Tibial nerve (tissue), 3 donors: ENCODE measurements at regions not wholly inside any gene's neighbourhood (a gene's known extent, or its start where the extent isn't known, plus 50 kb on each side); places are given as distances from the start of the nearest gene placed in this dataset.

ENCODE experiments used
- CTCF ChIP-seq, 5 experiments: fragments of 200-600 bp in 3 of 5; fragments of 450-650 bp in 2 of 5; sonication (generic) in 3 of 5; IDR thresholded peaks; one replicate each; pipeline ENCODE4 v1.5.1; 2016 to 2019; ENCODE audit warnings: antibody characterized with exemption in 5 of 5, mild to moderate bottlenecking in 3 of 5, moderate library complexity in 2 of 5
- POLR2A ChIP-seq, 2 donors: fragments of 450-650 bp; IDR thresholded peaks; one replicate each; pipeline ENCODE4 v1.6.1; 2017; ENCODE audit warnings: antibody characterized with exemption in 2 of 2, mild to moderate bottlenecking in 2 of 2, moderate library complexity in 2 of 2

GRCh38 chr5:124060413-124061067 is 548.6 kb downstream of the CSNK1G3 start:
- TF ChIP-seq CTCF (IDR thresholded peaks at IDR 0.05): no peak
- no peak for TF ChIP-seq POLR2A (IDR thresholded peaks at IDR 0.05)
